GM18520 (cell line): ENCODE measurements at regions not wholly inside any gene's neighbourhood (a gene's known extent, or its start where the extent isn't known, plus 50 kb on each side); places are given as distances from the start of the nearest gene placed in this dataset.

Experiments
- ATAC-seq: cut with Tn5 transposase; IDR thresholded peaks from one replicate; pipeline ENCODE4 v1.9.1; 2021; ENCODE audit not compliant: unreplicated experiment

DNA sequence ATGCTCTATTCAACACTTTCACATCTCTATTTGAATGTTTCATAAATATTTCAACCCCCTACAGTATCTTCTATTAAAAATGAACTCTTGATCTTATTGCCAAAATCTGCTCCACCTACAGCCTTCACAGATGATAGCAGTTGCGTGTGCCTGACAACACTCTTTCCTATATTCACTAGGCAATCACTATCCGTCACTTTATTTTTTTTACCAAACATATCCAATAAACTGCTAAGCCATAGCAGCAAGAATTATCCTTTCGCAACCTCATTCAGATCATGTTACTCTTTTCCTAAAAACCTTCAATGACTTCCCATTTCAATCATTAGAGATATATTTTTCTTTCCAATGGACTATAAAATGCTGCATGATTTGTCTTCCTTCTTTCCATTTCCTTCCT, 629.8 kb upstream of the PCDH9 start:
- ATAC-seq = no peak

DNA sequence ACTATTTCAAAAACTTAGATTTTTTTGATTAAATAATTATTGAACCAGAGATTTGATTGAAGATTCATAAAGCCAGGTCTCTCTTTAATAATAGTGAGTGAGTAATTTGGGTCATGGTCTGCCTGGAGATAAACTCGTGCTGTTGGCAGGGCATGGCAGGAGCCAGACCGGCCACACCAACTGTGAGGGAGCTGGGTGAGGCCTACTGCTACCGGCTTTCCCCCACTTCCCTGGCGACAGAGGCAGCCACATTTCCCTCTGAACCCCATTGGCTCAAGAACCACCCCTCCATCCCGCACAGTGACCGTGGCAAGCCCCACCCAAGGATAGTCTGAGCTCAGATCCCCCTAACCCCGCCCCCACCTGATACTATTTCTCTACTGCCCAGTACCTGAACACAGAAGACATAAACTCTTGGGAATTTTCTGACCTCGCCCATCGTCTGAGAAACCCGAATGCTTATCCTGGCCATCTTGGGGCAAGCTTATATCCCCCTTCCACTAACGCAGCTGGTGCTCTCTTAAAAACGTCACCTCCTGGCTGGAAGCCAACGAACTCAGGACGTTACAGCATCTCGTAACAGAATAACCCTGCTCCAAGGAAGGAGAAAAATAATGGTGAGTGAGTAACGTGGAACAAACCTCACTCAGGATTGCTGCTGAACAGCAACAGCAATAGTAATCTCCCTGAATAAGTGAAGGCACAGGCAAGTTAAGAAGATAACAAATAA, 627.6 kb upstream of the PCDH9 start:
- no peak for ATAC-seq

DNA sequence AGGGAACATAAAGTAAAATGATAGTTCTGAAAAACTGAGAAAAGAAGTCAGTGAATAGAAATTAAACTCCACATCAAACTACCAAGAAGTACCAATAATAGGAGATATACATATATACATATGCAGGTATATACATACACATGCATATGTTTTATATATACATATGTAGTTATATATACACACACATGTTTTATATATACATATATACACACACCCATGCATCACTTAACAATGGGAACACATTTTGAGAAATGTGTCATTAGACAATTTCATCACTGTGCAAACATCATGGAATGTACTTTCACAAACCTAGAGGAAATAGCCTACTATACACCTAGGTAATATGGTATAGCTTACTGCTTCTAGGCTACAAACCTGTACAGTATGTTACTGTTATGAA, 626.8 kb upstream of the PCDH9 start:
- ATAC-seq = no peak

DNA sequence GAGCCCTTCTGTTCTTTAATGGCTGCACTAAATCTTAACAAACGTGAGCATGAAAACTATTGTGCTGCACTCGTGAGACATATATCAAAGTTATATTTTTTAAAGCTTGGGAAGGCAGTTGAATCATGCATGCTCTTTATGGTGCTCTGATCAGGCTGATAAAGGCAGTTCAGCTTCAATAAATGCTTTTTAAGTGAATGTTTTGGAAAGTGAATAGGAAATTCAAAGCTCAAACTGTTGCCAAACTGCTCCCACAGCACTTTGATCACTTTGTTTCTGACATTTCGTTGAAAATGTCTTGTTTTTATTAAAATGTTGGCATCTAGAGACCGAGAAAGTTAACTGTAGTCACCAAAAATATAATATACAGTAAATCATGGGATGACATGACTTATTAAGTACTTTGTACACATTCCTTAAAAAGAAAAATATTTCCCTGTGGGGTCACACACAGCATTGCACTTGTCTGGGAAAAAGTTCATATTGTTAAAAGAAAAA, 625.7 kb upstream of the PCDH9 start:
- ATAC-seq = no peak

DNA sequence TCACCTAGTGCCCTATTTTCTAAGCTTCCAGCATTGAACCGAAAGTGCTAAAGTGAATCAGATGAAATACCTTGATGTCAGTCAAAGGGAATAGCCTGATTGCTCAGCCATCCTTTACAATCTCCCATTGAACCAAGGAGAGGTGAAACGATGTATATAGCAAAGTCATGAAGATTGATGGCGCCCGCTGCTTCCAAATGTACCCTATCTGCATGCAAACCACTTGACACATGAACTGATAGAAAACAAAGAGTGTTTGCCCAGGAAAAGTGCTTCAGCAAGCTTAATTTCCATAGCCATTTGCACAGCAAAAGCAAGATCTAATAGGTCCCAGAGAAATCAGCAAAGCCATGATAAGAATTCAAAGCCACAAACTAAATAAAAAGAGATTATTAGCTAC, 624.9 kb upstream of the PCDH9 start:
- ATAC-seq = no peak

DNA sequence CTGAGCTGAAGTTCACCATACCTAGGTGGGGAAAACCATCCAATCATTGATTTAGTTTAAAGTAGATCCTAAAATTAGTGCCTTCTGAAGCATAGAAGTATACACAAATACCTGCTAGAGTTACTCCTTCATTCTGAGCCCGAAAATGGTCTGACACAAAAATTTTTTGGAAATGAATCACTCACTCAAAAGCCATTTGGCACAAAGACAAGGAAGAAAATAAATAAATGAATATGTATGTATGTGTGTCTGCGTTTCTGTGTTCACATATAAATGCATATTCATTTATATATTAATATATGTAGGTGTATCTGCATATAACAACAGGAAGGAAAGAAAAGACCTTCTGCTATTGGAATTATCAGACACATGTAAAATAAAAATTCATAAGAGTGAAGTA, 614.4 kb upstream of the PCDH9 start:
- ATAC-seq = no peak

DNA sequence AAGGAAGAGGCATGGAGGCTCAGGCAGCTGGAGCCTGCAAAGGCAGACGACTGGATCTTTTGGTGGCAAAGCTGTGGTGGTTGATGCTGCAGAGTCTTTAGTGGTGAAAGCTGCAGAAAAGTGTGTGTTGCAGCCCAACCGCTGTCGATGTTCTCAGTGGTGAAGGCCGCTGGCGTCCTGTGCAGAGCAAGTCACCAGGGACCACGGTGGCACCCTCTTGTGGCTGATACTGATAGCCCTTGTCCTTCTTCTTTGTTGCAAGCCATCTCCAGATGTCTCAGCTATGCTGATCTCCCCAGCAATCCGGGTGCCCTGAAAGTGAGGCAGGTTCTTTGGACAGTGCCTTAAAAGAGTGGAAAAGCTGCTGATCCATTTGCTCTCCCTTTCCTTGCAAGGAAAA, 610.9 kb upstream of the PCDH9 start:
- no peak for ATAC-seq

DNA sequence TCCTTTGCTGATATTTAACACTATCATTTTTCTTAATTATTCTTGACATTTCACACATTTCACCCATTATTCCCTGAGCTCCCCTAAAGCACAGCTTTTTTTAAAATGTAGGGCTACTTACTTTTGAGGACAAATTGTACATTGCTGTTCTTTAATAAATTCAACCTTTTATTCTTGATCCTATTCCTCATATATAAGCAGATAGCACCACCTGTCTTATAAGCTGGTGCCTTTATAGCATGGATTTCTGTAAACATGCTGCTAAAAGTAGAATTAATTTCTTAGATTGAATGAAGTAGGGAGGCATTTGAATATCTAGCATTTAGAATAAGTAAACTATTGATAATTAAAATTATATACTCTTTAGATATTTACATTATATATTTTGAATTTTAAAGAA, 603.4 kb upstream of the PCDH9 start:
- ATAC-seq = no peak

DNA sequence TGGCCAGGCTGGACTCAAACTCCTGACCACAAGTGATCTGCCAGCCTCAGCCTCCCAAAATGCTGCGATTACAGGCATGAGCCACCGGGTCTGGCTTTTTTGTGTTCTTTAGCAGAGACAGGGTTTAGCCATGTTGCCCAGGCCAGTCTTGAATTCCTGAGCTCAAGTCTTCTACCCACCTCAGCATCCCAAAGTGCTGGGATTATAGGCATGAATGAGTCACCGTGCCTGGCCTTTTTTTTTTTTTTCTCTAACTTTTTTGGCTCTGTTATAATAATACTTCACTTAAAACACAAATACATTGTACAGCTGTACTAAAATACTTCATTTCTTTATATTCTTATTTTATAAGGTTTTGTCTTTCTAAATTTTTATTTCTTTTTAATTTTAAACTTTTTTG, 599.5 kb upstream of the PCDH9 start:
- no peak for ATAC-seq

DNA sequence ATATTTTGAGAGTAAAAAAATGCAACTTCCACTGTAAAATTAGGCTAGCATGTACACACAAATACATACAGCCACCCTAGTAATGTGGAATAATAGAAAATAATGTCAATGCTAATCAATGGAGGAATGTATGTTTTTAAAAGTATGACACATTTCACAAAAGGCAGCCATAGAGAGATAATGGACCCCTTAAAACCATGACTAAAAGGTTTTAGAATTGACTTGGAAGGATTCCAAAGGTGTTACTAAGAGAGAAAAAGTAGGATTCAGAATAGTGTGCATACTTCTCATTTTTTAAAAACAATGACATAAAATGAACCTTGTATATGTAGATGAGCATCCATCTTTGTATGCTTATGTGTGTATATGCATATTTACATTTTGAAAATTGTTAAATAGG, 597.9 kb upstream of the PCDH9 start:
- ATAC-seq = no peak

DNA sequence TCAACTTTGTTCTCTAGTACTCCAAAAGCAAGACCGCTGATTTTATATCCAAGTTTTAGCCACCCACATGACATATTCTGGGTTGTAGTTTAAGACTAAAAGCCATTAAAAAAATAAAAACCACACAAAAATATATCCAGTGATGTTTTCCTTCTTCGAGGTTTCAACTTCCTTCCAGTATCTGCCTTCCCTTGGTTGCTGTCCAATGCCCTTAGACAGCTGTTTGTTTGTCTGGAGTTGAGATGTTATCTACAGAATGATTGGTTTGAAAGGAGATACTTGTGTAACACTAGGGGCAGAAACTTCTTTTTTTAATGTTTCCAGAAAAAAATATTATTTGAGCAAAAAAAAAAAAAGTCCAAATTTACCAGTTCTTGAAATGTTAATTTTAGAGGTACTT, 591.5 kb upstream of the PCDH9 start:
- no peak for ATAC-seq

DNA sequence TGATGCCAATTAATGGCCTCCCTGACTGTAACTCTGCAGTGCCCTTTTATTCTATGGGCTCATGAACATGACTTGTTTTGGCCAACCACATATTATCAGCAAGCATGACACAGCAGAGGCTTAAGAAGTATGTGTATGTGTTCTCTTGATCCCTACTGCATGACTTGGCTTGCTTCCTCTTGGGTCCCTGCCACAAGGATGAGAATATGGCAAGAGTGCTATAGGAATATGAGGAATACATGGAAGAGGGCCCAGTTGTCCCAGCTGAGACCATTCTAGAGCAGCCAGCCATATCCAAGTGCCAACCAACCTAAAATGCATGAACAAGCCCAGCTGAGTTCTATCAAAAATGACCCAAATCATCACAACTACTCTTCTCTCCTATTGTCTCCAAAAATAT, 576.7 kb upstream of the PCDH9 start:
- no peak for ATAC-seq

DNA sequence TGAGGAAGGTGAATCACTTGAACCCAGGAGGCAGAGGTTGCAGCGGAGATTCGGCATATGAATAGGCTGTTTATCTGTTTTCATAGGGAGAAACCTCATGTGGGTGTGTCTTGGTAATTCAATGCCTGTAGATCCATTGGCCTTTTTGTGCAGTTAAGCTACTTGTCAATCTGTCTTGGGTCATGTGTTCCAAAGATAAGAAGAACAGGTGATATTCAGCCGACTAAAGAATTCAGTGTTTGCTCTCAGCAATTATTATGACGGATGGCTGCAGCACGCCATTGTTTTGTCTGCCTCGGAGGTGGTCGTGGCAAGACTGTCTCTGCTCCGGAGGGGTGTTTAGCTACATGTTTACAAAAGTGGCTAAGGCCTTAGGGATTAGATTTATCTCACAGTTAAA, 573.0 kb upstream of the PCDH9 start:
- no peak for ATAC-seq

DNA sequence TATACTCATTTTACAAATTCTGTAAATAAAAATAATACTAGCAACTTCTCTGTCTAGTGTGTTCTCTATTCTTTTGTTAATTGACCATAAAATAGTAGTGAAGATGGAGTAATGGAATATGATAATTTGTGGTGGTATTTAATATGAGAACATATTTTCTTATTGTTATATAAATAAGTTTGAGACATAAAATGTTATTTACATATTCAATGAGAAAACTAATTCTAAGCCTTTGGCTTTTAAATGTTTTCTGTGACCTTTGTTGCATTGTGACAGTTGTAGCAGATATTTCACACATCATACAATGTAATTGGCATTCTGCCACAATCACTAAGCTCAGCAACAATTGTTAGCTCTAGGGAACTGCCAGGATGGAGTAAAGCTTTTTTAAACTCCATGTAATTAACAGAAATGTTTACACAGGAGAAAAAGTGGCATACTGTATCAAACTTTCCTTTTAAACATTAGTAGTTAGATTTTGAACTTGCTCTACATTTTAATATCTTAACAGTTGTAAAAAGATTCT, 562.1 kb upstream of the PCDH9 start:
- no peak for ATAC-seq

DNA sequence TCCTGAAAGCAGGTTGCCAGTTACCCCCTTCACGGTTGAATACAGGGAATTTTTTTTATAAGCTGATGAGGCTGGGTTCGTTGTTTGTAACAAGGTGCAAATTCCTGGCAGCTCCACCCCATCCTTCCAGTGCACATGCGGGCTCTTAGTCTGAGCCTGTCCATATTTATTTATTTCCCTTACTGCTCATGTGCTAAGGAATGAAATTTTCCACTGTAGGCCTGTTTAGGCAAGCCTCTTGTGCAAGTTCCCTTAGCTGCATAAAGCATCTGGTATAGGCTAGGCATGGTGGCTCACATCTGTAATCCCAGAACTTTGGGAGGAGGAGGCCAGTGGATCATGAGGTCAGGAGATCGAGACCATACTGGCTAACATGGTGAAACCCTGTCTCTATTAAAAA, 560.9 kb upstream of the PCDH9 start:
- no peak for ATAC-seq

DNA sequence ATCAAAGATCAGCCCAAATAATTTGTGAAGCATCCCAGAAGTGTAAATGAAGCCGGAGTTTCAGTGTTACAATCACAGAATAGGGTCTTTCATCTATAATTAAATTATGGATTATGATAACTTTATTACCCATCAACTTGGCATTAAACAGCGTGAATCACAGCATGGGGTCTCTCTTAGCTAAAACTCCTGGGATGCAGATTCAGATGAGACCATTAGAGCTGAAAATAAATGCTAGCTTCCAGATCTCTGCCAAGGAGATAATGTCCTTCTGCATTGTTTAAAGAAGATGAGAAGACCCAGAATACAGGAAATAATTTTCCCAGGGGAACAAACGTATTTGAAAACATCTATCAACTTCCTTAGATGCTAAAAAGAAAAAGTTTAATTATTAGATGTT, 546.0 kb upstream of the PCDH9 start:
- no peak for ATAC-seq

DNA sequence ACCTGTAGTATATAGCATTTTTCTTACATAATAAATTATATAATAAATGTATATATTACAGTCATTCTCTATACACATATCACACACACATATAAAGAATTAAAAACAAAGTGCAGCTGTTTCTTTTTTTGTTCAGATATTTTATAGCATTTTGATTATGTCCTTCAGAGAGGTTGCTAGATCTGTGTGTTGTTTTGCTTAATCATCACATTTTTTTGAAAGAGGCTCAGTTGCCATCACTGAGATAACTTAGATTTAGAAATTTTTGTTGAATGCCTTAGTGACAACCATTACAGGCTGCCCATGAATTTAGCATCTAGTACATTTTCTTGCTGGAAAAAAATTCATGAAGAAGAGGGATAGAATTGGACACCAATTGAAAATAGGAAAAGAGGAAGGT, 545.2 kb upstream of the PCDH9 start:
- ATAC-seq = no peak

DNA sequence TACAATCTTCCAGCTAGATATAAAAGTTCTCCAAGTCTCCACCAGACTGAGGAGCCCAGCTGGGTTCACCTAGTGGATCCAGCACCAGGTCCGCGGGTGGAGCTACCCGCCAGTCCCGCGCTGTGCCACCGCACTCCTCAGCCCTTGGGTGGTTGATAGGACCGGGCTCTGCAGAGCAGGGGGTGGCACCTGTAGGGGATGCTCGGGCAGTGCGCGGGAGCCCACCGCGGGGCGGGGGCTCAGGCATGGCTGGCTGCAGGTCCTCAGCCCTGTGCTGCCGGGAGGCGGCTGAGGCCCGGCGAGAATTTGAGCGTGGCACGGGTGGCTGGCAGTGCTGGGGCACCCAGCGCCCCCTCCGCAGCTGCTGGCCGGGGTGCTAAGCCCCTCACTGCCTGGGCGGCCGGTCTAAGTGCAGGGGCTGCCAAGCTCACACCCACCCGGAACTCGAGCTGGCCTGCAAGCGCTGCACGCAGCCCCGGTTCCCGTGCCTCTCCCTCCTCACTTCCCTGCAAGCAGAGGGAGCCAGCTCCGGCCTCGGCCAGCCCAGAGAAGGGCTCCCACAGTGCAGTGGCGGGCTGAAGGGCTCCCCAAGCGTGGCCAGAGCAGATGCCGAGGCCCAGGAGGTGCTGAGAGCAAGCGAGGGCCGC, 542.8 kb upstream of the PCDH9 start:
- ATAC-seq = no peak

DNA sequence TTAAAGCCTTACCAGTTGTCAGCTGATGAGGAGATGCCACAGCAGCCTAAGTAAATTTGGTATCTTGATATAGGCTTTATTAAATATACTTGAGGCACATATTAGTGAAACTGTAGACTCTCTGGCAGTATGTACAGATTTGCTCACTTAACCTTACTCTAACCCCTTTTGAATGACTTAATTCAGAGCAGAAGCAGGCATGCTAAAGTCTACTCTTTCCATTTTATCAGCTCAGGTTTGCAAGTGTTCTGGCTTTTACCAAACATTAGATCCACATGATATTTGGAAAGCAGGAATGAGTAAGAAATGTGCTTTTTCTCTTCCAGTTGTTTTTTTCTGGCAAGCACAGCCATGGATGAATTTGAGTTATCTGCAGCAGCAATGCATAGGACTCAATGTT, 541.0 kb upstream of the PCDH9 start:
- ATAC-seq = no peak

DNA sequence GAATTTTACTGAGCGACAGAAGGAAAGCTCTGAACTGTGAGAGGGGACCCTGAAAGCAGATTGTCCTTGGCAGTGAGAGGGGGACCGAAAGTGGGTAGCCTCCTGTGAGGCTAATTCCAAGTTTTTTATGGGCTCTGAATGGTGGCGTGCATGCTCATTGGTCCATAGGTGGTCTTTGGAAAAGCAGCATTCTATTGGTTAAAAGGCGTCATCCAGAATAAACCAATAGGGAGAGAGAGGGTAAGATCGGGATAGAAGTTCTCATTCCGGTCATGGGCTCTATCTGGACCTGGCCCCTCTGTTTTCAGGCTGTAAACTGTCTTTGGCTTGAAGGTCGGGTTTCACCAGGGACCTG, 539.8 kb upstream of the PCDH9 start:
- no peak for ATAC-seq

DNA sequence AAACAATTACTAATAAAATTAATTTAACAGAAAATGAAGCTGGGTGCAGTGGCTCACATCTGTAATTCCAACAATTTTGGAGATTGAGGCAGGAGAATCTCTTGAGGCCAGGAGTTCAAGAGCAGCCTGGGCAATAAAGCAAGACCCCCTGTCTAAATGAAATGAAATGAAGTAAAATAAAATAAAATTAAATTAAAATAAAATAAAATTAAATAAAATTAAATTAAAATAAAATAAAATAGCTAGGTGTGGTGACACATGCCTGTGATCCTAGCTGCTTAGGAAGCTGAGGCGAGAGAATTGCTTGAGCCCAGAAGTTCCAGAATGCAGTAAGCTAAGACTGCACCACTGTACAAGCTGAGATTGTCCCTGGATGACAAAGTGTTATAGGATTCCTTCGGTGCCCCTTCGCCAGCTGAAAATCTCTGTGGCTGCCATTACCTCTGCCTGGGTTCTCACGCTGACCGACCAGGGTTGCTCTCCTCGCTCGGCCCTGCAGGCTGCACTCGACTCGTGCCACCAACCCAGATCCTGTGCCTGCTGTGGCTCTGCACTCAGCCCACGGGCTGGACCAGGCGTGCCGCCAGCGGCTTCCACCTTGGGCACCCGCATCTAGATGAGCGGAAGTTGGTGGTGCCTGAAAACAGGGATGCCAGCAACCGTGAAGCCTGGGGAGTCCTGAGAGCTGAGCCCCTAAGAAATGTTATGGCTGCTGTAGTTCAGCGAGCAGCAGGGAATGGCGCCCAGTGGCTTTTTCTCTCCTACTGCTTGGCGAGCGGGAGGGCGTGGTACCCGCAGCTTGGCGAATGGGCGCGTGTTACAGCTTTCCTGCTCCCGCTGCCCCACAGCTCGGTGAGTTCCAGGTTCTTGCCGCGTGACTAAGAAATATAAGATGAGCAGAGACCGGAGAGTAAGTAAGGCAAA, 539.2 kb upstream of the PCDH9 start:
- ATAC-seq = no peak

DNA sequence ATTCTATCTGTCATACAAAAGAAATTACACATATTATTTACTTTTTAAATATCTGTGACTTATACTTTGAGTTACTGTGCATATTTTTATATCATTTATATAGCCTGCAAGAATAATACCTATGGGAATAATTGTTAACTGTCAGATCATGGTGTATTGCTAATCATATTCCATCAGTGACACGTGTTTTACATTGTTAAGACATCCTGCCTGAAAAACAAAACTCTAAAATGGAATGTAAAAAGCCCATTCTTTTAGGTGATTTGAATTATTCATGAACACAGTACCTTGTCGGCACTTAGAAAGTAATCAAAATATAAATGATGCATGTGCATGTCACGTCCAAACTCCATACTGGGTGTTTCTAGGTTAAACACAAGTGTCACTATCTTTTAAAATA, 533.8 kb upstream of the PCDH9 start:
- ATAC-seq = no peak
